ENCODE measurements at regions not wholly inside any gene's neighbourhood (a gene's known extent, or its start where the extent isn't known, plus 50 kb on each side); places are given as distances from the start of the nearest gene placed in this dataset.

DNA sequence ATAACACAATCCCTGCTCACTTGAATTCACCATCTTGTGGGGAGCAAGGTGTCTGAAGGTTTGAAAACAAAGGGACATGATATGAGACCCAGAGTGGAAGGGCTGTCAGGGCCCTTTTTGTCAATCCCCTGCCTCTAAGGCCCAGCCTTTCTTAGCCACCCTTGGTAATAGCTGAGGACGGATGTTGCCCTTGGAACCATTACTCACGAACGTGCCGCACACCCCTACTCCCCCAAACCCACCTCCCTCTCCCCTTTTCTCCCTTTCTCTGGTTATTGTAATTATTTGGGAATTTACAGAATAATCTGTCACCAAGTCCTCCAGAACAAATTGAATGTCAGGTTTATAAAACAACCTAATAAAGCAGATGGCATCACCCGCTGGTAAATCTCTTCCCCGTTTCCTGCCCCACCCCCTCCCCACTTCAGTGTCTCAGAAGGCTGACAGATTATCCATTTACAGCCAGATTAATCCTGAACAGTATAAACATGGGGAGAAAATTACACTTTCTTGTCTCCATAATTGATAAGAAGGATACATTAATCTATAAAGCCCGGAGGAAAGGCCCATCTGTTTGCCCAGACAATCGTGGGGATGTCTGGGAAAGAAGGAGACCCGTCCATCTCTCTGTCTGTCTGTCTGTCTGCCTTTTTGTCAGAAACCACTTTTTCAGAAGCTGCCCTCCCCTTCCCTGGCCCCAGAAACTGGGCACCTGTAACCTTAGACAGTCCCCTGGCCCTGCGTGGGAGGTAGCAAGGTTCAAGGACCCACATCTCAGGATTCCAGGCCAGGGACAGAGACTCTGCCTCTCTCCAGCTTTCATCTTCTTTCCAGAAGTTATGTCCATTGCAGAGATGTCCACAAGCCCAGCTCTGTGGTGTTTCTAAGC is 60.6 kb upstream of the CD34 start:
- DNase-seq, result no peak

DNA sequence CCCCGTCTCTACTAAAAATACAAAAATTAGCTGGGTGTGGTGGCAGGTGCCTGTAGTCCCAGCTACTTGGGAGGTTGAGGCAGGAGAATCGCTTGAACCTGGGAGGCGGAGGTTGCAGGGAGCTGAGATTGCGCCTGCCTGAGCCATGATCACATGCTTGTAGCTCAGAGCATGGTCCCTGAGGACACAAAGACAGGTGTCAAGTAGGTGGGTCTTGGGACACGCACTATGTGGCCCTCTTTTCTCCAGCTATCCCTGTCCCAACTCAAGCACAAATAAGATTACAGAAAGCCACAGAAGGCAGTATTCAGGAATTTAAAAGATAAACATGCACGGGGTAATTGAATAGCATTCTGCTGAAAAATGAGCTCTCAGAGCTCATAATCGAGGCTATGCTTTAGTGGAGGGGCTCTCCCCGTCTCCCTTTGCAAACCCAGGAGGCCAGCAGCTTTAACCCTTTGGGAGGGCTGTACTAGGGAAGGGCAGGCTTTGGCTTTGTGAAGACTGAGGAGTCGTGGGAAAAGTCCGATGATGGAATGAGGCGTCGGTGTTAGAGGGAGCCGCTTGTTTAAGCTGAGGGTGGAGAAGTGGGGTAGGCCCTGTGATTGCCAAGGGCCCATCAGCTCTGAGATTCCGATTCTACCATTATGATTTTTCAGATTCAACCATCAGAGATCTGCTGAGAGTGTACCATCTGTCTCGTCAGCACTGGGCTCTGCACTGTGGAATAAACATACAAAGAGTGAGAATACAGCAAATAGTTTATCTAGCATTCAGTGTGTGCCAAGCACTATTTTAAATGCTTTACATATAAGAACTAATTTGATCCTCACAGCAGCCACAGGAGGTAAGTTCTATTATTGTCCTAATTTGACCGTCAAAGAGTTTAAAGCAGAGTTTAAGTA is 59.7 kb upstream of the CD34 start:
- DNase-seq, result no peak

DNA sequence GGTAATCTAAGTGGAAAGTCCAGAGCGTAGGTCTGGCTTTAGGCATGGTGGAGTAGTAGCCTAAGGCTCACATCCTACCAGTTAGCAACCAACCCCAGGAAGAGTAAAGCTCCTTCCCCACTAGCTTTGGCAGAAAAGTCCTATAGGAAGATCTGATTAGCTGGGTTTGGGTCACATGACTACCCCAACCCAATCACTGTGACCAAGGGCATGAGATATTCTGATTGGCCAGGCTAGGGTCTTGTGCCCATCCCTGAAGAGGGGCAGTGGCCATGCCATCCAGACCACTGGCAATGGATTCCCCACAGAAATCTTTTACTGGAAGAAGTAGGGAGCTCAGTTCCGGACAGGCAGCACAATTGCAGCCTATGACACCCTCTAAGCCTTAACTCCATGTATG is 58.6 kb upstream of the CD34 start:
- no peak for DNase-seq

DNA sequence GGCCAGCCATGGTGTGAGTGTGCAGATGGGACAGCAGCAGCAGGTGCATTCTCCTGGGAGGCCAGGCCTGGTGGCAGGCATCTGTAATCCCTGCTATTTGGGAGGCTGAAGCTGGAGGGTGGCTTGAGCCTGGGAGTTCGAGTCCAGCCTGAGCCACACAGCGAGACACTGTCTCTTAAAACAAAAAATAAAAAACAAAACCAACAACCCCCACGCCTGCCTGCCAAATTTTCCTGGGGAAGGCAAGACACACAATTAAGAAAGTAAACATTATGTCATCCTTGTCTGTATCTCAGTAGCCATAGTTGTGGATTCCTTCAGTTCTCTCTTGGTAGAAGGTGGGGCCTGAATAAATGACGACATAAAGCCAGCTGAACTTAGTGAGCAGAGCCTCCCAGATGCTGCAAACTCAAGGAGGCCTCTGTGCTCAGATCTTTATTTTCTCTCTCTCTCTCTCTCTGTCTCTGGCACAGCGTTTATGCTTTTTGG is 57.6 kb upstream of the CD34 start:
- DNase-seq, result no peak

DNA sequence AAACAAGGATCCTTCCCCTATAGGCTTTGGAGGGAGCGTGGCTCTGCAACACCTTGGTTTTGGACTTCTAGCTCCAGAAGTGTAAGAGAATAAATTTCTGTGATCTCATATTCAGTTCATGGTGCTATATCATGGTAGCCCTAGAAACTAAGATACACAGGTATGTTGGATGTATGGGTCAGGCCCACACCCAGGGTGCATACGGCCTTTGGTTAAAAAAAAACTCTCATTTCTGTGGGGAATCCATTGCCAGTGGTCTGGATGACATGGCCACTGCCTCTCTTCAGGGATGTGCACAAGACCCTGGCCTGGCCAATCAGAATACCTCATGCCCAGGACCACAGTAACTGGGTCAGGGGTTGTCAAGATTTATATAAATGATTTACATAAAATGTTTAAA is 56.8 kb upstream of the CD34 start:
- no peak for DNase-seq

DNA sequence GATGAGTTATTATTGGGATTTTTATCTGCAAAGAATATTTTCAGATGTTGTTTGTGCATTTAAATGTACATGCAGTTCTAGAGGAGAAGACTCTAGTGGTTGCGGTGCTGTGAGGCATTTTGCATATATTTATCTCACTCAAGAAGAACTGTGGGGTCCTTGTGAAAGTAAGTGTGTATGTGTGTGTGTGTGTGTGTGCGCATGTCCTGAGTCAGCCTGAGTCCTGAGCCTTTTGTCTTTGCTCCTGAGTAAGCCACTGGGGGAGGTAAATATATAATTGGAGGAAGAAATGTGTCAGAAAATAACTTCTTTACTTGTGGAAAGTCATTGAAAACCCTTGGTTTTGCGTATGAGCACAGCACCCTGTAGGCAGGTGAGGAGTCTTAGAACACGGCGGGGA is 55.6 kb upstream of the CD34 start:
- no peak for DNase-seq

DNA sequence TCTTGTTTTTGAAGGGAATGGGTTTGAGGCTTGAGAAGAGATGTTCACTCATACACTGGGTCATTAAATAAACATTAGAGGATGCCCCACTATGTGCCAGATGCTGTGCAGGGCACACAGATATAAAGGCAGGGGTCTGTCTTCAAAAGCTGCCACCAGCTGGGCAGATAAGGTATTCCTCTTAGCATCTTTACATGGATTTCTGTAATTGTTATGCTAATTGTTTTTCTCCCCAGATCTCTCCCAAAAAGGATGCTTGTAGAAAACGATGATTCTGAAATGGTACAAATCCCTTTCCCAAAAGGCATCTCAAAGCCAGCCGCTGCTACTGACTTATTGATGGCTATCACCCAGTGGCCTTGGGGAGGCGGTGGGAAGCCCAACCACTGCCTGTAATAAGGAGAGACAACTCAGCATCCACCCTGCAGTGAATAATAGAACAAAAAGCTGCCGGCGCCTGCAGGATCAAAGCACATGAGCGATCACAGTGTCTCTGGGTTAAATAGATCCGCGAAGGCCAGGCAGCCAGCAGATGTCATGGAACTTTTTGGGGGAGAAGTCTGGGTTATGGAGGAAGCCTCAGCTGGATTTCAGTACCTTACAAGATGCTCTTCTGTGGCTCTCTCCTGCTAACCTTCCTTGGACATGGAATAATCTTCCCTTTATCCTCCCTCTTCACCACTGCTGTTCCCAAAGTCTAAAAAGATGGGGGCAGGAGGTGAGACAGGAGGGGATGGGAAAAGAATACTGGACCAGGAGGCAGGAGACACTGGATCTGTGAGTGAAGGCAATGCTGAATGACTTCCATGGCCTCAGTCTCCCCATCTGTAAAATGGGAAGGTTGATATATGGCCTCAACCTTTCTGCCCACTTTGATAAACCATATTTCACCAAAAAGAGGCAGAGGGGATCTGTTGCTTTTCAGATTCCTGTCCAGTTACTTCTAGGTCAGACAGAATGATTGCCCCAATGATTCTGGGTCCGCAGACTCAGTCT is 54.8 kb upstream of the CD34 start:
- DNase-seq, result no peak

DNA sequence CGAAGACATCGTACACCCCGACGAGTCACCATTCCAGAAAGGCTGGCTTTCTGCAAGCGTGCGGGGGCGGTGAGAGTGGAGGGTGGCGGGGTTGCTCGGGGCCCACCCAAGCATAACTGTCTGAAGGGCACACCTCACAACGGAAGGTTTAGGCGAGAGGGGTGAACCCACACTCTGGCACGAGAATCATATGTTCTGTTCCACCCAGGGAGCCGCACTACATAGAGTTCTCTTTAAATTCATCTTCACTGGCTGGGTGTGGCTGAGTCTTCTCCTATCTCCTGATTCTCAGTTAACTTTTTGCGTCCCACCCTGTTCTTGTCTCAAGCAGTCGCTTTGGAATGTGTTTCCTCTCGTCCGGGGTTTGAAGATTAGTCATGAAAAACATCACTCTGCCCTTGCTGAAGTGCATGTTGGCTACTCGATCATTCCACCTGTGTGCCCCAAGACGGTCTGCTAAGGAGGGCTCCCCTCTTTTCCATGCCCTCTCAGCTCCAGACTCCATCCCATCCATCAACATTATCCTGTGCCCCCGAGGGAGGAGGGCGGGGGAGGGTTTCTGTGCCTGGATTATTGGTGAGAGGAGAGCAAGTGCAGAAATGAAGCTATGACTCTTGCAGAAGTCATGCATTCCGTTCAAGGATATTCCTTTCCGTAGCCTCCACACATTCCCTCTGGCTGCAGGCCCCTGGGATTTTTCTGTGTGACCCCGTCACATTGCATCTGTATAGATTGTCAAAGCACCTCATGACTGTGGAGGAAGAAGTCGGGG is 53.5 kb upstream of the CD34 start:
- DNase-seq, result no peak

DNA sequence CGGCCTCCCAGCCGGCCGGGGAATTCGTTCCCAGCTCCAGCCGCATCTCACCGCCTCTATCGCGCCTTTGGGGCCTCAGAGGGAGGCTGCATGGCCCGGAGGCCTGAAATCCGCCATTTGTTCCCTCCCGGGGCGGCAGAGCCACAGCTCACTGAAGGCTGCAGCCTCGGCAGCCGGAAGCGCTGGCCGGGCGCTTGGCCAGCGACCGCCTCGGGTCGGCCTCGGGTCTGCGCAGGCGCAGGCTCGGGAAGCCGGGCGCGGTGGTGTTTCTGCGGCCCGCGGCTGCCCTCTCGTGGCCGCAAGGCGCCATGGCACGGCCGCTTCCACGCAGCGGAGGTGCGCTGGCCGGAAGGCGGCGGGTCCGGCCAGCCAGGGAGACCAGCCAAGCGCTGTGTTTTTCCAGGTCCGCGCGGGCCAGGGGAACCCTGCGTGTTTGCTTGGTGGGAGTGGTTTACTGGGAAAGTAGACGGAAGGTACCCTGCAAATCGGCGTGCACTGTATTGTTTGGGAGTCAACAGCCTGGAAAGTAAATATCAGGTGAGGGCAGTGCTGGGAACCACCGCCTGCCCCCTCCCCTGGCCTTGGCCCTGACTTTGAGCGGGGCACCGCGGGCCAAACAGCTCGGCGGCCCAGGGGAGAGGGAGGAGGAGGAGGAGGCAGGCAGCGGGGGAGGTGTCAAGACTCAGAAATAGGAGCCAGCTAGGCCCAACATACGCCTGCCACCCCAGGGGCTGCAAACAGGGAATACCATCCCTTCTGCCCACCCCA is 52.7 kb upstream of the CD34 start:
- peak; percentile 93 to 95 for DNase-seq

DNA sequence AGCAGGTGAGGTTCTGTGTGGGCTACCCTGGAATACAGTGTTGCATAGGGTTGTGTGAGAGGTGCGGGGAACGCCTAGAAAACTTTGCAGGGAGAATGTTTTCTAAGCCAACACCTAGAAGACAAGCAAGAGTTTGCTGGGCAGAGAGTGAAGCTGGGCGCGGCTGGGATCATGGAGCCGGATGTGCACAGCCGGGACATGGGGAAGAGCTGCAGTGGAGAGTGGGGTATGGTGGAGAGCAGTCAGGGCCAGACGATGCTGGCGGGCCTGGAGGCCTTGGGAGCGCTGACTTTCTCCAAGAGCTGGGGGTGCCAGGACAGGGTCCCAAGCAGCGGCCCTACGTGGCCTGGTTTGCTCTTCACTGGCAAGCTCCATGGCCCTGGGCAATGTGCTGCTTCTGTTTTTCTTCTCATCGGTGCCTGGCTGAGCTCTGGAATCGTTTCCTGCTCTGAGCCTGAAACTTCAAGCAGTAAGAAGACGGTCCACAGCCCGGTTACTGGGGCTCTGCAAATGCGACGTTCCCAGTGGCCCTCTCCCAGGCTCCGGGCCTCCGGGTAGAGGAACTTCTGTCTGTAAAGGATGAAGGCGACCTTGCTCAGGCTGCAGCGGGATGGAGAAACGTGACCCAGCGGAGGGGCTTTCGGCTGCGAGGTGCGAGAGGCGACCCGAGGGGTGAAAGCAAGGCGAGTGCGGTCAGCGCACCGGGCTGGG is 51.9 kb upstream of the CD34 start:
- no peak for DNase-seq
